ENCODE measurements at regions not wholly inside any gene's neighbourhood (a gene's known extent, or its start where the extent isn't known, plus 50 kb on each side); places are given as distances from the start of the nearest gene placed in this dataset.

DNA sequence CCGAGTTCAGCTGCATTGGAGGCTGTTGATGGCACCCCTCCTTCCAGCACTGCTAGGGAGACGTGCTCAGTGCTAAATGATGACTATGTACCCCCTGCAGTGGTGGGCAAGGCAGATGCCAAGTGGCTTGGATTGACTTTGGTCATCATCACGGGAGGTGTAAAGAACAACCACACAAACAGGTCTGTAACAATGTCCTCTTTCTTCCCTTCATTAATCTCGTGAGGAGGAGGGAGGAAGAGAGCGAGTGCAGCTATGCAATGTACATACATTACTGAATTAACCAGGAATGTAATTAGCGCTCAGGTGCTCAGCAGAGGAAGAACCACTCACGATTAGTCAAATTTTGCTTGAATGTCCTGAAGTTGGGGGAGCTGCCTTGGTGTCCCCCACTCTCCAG lies 173.9 kb upstream of the SKOR2 start:
- H3F3A ChIP-seq (ENCODE audit: insufficient read depth): no peaks in the 10 kb centered on the region
- no peak overlapping the region for H2AFZ ChIP-seq (ENCODE audit: low read depth, low read length, severe bottlenecking)
- no peak overlapping the region for H3K27ac ChIP-seq (ENCODE audit: low read depth, low read length)
- H3K4me2 ChIP-seq (ENCODE audit: low read depth, low read length, poor library complexity, severe bottlenecking): no peak overlapping the region
- H3K9ac ChIP-seq (ENCODE audit: low read length): no peak overlapping the region
- H4K20me1 ChIP-seq (ENCODE audit: low read depth, low read length): no peaks in the 10 kb centered on the region
- H3K9me3 ChIP-seq (ENCODE audit: insufficient read depth, low read length): no peaks in the 10 kb centered on the region
- H3K36me3 ChIP-seq (ENCODE audit: low read length): no peaks in the 10 kb centered on the region
- no peaks in the 10 kb centered on the region for H3K79me2 ChIP-seq (ENCODE audit: insufficient read depth, low read length)
- H3K9me2 ChIP-seq (replicated peaks; ENCODE audit: insufficient read depth, low read length): no peaks in the 10 kb centered on the region
- H3K27me3 ChIP-seq (ENCODE audit: low read length): no peaks in the 10 kb centered on the region
- TF ChIP-seq CTCF (IDR thresholded peaks at IDR 0.05; ENCODE audit: insufficient read depth, low read length, poor library complexity, severe bottlenecking): no peak
- TF ChIP-seq EZH2phosphoT487 (conservative IDR thresholded peaks at IDR 0.05; ENCODE audit: low read length): no peak
- H3K4me3 ChIP-seq (ENCODE audit: insufficient read depth, low read length, poor library complexity, severe bottlenecking): no peak overlapping the region

DNA sequence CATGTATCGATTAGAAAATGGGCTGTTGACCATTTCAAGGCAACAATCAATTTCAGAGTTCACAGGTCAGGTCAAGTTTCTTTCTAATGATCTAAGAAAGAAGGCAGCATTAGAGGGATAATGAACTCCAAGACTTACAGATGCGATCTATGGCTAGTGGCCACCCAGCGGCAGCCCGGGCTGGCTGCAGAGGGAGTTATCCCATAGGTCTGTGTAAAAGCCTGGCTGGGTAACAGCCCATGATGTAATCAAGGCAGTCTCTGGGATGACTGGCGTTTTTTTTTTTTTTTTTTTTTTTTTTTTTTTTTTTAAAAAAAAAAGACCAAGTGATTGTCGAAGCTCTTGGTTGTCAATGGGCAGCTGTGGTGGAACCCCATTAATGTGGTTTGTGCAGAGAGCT lies 171.1 kb upstream of the SKOR2 start:
- Histone ChIP-seq H3K9ac (ENCODE audit: low read length) (no peak overlapping the region), H4K20me1 (ENCODE audit: low read depth, low read length) (no peaks in the 10 kb centered on the region), H2AFZ (ENCODE audit: low read depth, low read length, severe bottlenecking) (no peak overlapping the region), H3K9me2 (replicated peaks; ENCODE audit: insufficient read depth, low read length) (no peaks in the 10 kb centered on the region), H3K4me2 (ENCODE audit: low read depth, low read length, poor library complexity, severe bottlenecking) (no peak overlapping the region), H3K27ac (ENCODE audit: low read depth, low read length) (no peak overlapping the region), H3K27me3 (ENCODE audit: low read length) (no peaks in the 10 kb centered on the region), H3K36me3 (ENCODE audit: low read length) (no peaks in the 10 kb centered on the region), H3K79me2 (ENCODE audit: insufficient read depth, low read length) (no peaks in the 10 kb centered on the region), H3F3A (ENCODE audit: insufficient read depth) (no peaks in the 10 kb centered on the region), H3K9me3 (ENCODE audit: insufficient read depth, low read length) (no peaks in the 10 kb centered on the region), H3K4me3 (ENCODE audit: insufficient read depth, low read length, poor library complexity, severe bottlenecking) (no peak overlapping the region)
- TF ChIP-seq CTCF (IDR thresholded peaks at IDR 0.05; ENCODE audit: insufficient read depth, low read length, poor library complexity, severe bottlenecking): no peak
- no peak for TF ChIP-seq EZH2phosphoT487 (conservative IDR thresholded peaks at IDR 0.05; ENCODE audit: low read length)

DNA sequence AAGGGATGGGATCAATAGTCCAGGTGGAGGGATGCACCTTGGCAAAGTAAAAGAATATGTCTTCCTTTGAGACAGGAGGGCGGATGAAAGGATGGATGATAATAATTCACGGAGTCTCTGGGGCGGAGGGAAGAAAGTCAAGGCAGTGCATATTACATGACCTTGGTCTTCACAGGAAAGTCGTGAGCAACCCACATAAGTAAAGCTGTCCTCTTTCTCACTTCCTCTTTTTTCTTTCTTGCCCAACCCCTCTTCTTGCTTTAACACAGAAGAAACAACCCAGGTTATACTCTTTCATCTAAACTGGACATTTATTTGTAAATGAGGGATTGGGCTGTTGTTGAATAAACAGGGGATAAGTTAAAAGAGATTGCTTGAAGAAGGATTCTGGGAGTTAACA lies 168.7 kb upstream of the SKOR2 start:
- no peaks in the 10 kb centered on the region for H4K20me1 ChIP-seq (ENCODE audit: low read depth, low read length)
- no peaks in the 10 kb centered on the region for H3K27me3 ChIP-seq (ENCODE audit: low read length)
- no peak overlapping the region for H3K27ac ChIP-seq (ENCODE audit: low read depth, low read length)

More for the DNA sequence above, 168.7 kb upstream of the SKOR2 start:
- Histone ChIP-seq H3K9ac (ENCODE audit: low read length) (no peak overlapping the region), H3K9me3 (ENCODE audit: insufficient read depth, low read length) (no peaks in the 10 kb centered on the region), H3K79me2 (ENCODE audit: insufficient read depth, low read length) (no peaks in the 10 kb centered on the region), H3K4me3 (ENCODE audit: insufficient read depth, low read length, poor library complexity, severe bottlenecking) (no peak overlapping the region), H2AFZ (ENCODE audit: low read depth, low read length, severe bottlenecking) (no peak overlapping the region), H3K36me3 (ENCODE audit: low read length) (no peaks in the 10 kb centered on the region), H3F3A (ENCODE audit: insufficient read depth) (no peaks in the 10 kb centered on the region), H3K4me2 (ENCODE audit: low read depth, low read length, poor library complexity, severe bottlenecking) (no peak overlapping the region), H3K9me2 (replicated peaks; ENCODE audit: insufficient read depth, low read length) (no peaks in the 10 kb centered on the region)
- TF ChIP-seq CTCF (IDR thresholded peaks at IDR 0.05; ENCODE audit: insufficient read depth, low read length, poor library complexity, severe bottlenecking) (no peak), EZH2phosphoT487 (conservative IDR thresholded peaks at IDR 0.05; ENCODE audit: low read length) (no peak)
